ENCODE measurements at regions not wholly inside any gene's neighbourhood (a gene's known extent, or its start where the extent isn't known, plus 50 kb on each side); places are given as distances from the start of the nearest gene placed in this dataset.
"Not testable (repeated sequence)": the region's sequence is repeated elsewhere in the genome, so short reads cannot be mapped to it uniquely, and the experiment has no call there.

GRCh38 chr12:20044846-20045245 is 323.5 kb upstream of the PDE3A start:
- ATAC-seq (no peak), DNase-seq (no peak)
- Mint-ChIP-seq H3K27me3 (ENCODE audit: low read depth) (no peaks in the 10 kb centered on the region), H3K27ac (no peak overlapping the region), H3K4me3 (no peak overlapping the region), H3K9me3 (ENCODE audit: insufficient read depth) (no peaks in the 10 kb centered on the region), H3K4me1 (ENCODE audit: low read depth) (no peaks in the 10 kb centered on the region), H3K36me3 (ENCODE audit: low read depth) (no peaks in the 10 kb centered on the region)
- ChIA-PET CTCF (no interaction called here), POLR2A (no interaction called here)

- Mint-ChIP-seq H3K4me3 (no peak overlapping the region), H3K9me3 (ENCODE audit: insufficient read depth) (no peaks in the 10 kb centered on the region), H3K36me3 (ENCODE audit: low read depth) (no peaks in the 10 kb centered on the region), H3K27me3 (ENCODE audit: low read depth) (no peaks in the 10 kb centered on the region), H3K4me1 (ENCODE audit: low read depth) (no peaks in the 10 kb centered on the region), H3K27ac (no peak overlapping the region)
- CTCF ChIA-PET: no interaction called here
- ATAC-seq: no peak
- POLR2A ChIA-PET: interaction anchor here (0.7 kb wide), 1 partner anchor 549 kb away, joined by 3 read pairs; no protein-coding TSS in a partner anchor
- no peak for DNase-seq
Measured at GRCh38 chr12:20047901-20048300, 320.4 kb upstream of the PDE3A start.

GRCh38 chr12:20050221-20050620 is 318.1 kb upstream of the PDE3A start:
- no peaks in the 10 kb centered on the region for H3K27me3 Mint-ChIP-seq (ENCODE audit: low read depth)
- ATAC-seq (no peak), DNase-seq (no peak)
- H3K36me3 Mint-ChIP-seq (ENCODE audit: low read depth): no peaks in the 10 kb centered on the region
- H3K4me3 Mint-ChIP-seq: no peak overlapping the region
- CTCF ChIA-PET: no interaction called here
- H3K4me1 Mint-ChIP-seq (ENCODE audit: low read depth): no peaks in the 10 kb centered on the region
- POLR2A ChIA-PET: no interaction called here
- H3K27ac Mint-ChIP-seq: no peak overlapping the region
- H3K9me3 Mint-ChIP-seq (ENCODE audit: insufficient read depth): no peaks in the 10 kb centered on the region

- Mint-ChIP-seq H3K27ac (no peak overlapping the region), H3K36me3 (ENCODE audit: low read depth) (no peaks in the 10 kb centered on the region), H3K4me1 (ENCODE audit: low read depth) (no peaks in the 10 kb centered on the region), H3K4me3 (no peak overlapping the region), H3K9me3 (ENCODE audit: insufficient read depth) (peaks cover 8% of the 10 kb centered on the region), H3K27me3 (ENCODE audit: low read depth) (no peaks in the 10 kb centered on the region)
- CTCF ChIA-PET: no interaction called here
- POLR2A ChIA-PET: no interaction called here
- DNase-seq (no peak), ATAC-seq (no peak)
Measured at GRCh38 chr12:20053782-20054181, 314.6 kb upstream of the PDE3A start.

- ChIA-PET CTCF (no interaction called here), POLR2A (no interaction called here)
- H3K27ac Mint-ChIP-seq: no peak overlapping the region
- H3K4me3 Mint-ChIP-seq: no peak overlapping the region
- H3K36me3 Mint-ChIP-seq (ENCODE audit: low read depth): no peaks in the 10 kb centered on the region
- no peak for ATAC-seq
- DNase-seq: no peak
- H3K9me3 Mint-ChIP-seq (ENCODE audit: insufficient read depth): peaks cover 8% of the 10 kb centered on the region
- H3K27me3 Mint-ChIP-seq (ENCODE audit: low read depth): no peaks in the 10 kb centered on the region
- H3K4me1 Mint-ChIP-seq (ENCODE audit: low read depth): no peaks in the 10 kb centered on the region
Measured at GRCh38 chr12:20055856-20056255, 312.5 kb upstream of the PDE3A start.

- no peak for DNase-seq
- Mint-ChIP-seq H3K4me1 (ENCODE audit: low read depth) (no peaks in the 10 kb centered on the region), H3K27ac (no peak overlapping the region), H3K4me3 (no peak overlapping the region), H3K36me3 (ENCODE audit: low read depth) (no peaks in the 10 kb centered on the region), H3K27me3 (ENCODE audit: low read depth) (no peaks in the 10 kb centered on the region), H3K9me3 (ENCODE audit: insufficient read depth) (peaks cover 12% of the 10 kb centered on the region)
- CTCF ChIA-PET: interaction anchor here (0.6 kb wide), 1 partner anchor 187 kb away, joined by 3 read pairs; no protein-coding TSS in a partner anchor
- ATAC-seq: no peak
- POLR2A ChIA-PET: no interaction called here
Measured at GRCh38 chr12:20057398-20057797, 310.9 kb upstream of the PDE3A start.

- no peak for DNase-seq
- no peaks in the 10 kb centered on the region for H3K36me3 Mint-ChIP-seq (ENCODE audit: low read depth)
- H3K9me3 Mint-ChIP-seq (ENCODE audit: insufficient read depth): peaks cover 6% of the 10 kb centered on the region
- ChIA-PET POLR2A (no interaction called here), CTCF (no interaction called here)
- no peak overlapping the region for H3K4me3 Mint-ChIP-seq
- no peak for ATAC-seq
- H3K27me3 Mint-ChIP-seq (ENCODE audit: low read depth): no peaks in the 10 kb centered on the region
- H3K4me1 Mint-ChIP-seq (ENCODE audit: low read depth): no peaks in the 10 kb centered on the region
- no peak overlapping the region for H3K27ac Mint-ChIP-seq
Measured at GRCh38 chr12:20063116-20063515, 305.2 kb upstream of the PDE3A start.

- Mint-ChIP-seq H3K9me3 (ENCODE audit: insufficient read depth) (no peaks in the 10 kb centered on the region), H3K27ac (no peak overlapping the region), H3K27me3 (ENCODE audit: low read depth) (no peaks in the 10 kb centered on the region), H3K4me3 (no peak overlapping the region), H3K36me3 (ENCODE audit: low read depth) (no peaks in the 10 kb centered on the region), H3K4me1 (ENCODE audit: low read depth) (no peaks in the 10 kb centered on the region)
- ChIA-PET CTCF (no interaction called here), POLR2A (no interaction called here)
- ATAC-seq (no peak), DNase-seq (no peak)
Measured at GRCh38 chr12:20077618-20078017, 290.7 kb upstream of the PDE3A start.

GRCh38 chr12:20089077-20089476 is 279.3 kb upstream of the PDE3A start:
- ATAC-seq (no peak), DNase-seq (no peak)
- H3K27ac Mint-ChIP-seq: no peak overlapping the region
- CTCF ChIA-PET: no interaction called here
- POLR2A ChIA-PET: no interaction called here
- H3K27me3 Mint-ChIP-seq (ENCODE audit: low read depth): no peaks in the 10 kb centered on the region
- H3K36me3 Mint-ChIP-seq (ENCODE audit: low read depth): no peaks in the 10 kb centered on the region
- H3K4me3 Mint-ChIP-seq: no peak overlapping the region
- no peaks in the 10 kb centered on the region for H3K9me3 Mint-ChIP-seq (ENCODE audit: insufficient read depth)
- H3K4me1 Mint-ChIP-seq (ENCODE audit: low read depth): no peaks in the 10 kb centered on the region

- POLR2A ChIA-PET; H3K4me3 Mint-ChIP-seq; DNase-seq; H3K9me3 Mint-ChIP-seq (ENCODE audit: insufficient read depth); H3K27me3 Mint-ChIP-seq (ENCODE audit: low read depth); H3K4me1 Mint-ChIP-seq (ENCODE audit: low read depth); H3K36me3 Mint-ChIP-seq (ENCODE audit: low read depth); ATAC-seq; CTCF ChIA-PET; H3K27ac Mint-ChIP-seq: not testable (repeated sequence)
Measured at GRCh38 chr12:20093190-20093810, 275.0 kb upstream of the PDE3A start.

GRCh38 chr12:20096430-20096829 is 271.9 kb upstream of the PDE3A start:
- ATAC-seq (no peak), DNase-seq (no peak)
- ChIA-PET CTCF (no interaction called here), POLR2A (no interaction called here)
- Mint-ChIP-seq H3K36me3 (ENCODE audit: low read depth) (no peaks in the 10 kb centered on the region), H3K4me3 (no peak overlapping the region), H3K9me3 (ENCODE audit: insufficient read depth) (no peaks in the 10 kb centered on the region), H3K27me3 (ENCODE audit: low read depth) (no peaks in the 10 kb centered on the region), H3K4me1 (ENCODE audit: low read depth) (no peaks in the 10 kb centered on the region), H3K27ac (no peak overlapping the region)

- Mint-ChIP-seq H3K9me3 (ENCODE audit: insufficient read depth) (no peaks in the 10 kb centered on the region), H3K4me1 (ENCODE audit: low read depth) (no peaks in the 10 kb centered on the region), H3K27ac (no peak overlapping the region), H3K4me3 (no peak overlapping the region), H3K27me3 (ENCODE audit: low read depth) (no peaks in the 10 kb centered on the region), H3K36me3 (ENCODE audit: low read depth) (no peaks in the 10 kb centered on the region)
- ChIA-PET POLR2A (no interaction called here), CTCF (no interaction called here)
- ATAC-seq: no peak
- no peak for DNase-seq
Measured at GRCh38 chr12:20097626-20098025, 270.7 kb upstream of the PDE3A start.

GRCh38 chr12:20099395-20100183 is 268.7 kb upstream of the PDE3A start:
- no peaks in the 10 kb centered on the region for H3K4me1 Mint-ChIP-seq (ENCODE audit: low read depth)
- H3K27me3 Mint-ChIP-seq (ENCODE audit: low read depth): no peaks in the 10 kb centered on the region

More at GRCh38 chr12:20099395-20100183, 268.7 kb upstream of the PDE3A start:
- no peak for ATAC-seq
- H3K9me3 Mint-ChIP-seq (ENCODE audit: insufficient read depth): no peaks in the 10 kb centered on the region
- no peak overlapping the region for H3K4me3 Mint-ChIP-seq
- no peaks in the 10 kb centered on the region for H3K36me3 Mint-ChIP-seq (ENCODE audit: low read depth)
- POLR2A ChIA-PET: no interaction called here
- H3K27ac Mint-ChIP-seq: no peak overlapping the region
- CTCF ChIA-PET: no interaction called here
- DNase-seq: no peak

Measured in activated CD8-positive, alpha-beta T cell treated with anti-CD3 and anti-CD28 coated beads, Interleukin-2, amount 10 ng/mL, durations not matched to agents 7 days and 5 days (primary cell).